ENCODE measurements at regions not wholly inside any gene's neighbourhood (a gene's known extent, or its start where the extent isn't known, plus 50 kb on each side); places are given as distances from the start of the nearest gene placed in this dataset.

- WGBS, 4 donors: 68 to 84% (median 78%) methylated on average over 3 of the region's 3 CpGs
- intact Hi-C loops (cut with DNase I): no loop called here
- H3K27ac ChIP-seq: no peak overlapping the region
- TF ChIP-seq CTCF (IDR thresholded peaks at IDR 0.05) (no peak), POLR2A (IDR thresholded peaks at IDR 0.05) (no peak)
- H3K9me3 ChIP-seq (replicated peaks in 1 of 3): no peaks in the 10 kb centered on the region
- no peaks in the 10 kb centered on the region for H3K27me3 ChIP-seq
- H3K4me1 ChIP-seq (replicated peaks in 1 of 2): peaks cover 10 to 11% of the 10 kb centered on the region in 2 donors
- H3K36me3 ChIP-seq (replicated peaks in 1 of 2): no peaks in the 10 kb centered on the region
- DNase-seq: no peak
- H3K4me3 ChIP-seq: no peak overlapping the region
Measured at GRCh38 chr20:58001946-58002345, 226.5 kb downstream of the ANKRD60 start.

- H3K27ac ChIP-seq: no peak overlapping the region
- TF ChIP-seq POLR2A (IDR thresholded peaks at IDR 0.05): no peak
- TF ChIP-seq CTCF (IDR thresholded peaks at IDR 0.05): peak in 2 of 6 experiments; percentile 10 to 12
- 42 to 68% (median 47%) methylated on average over 5 to 13 of the region's 13 CpGs for WGBS, 4 donors
Measured at GRCh38 chr20:58001381-58001780, 227.1 kb downstream of the ANKRD60 start.

GRCh38 chr20:58000861-58001260 lies 227.6 kb downstream of the ANKRD60 start:
- H3K27ac ChIP-seq: no peak overlapping the region

More at GRCh38 chr20:58001381-58001780, 227.1 kb downstream of the ANKRD60 start:
- Histone ChIP-seq H3K4me1 (replicated peaks in 1 of 2) (peaks cover 10 to 11% of the 10 kb centered on the region in 2 donors), H3K9me3 (replicated peaks in 1 of 3) (no peaks in the 10 kb centered on the region), H3K4me3 (no peak overlapping the region), H3K36me3 (replicated peaks in 1 of 2) (no peaks in the 10 kb centered on the region), H3K27me3 (no peaks in the 10 kb centered on the region)
- intact Hi-C loops (cut with DNase I): no loop called here
- peak; percentile 28 to 81 (median 69) for DNase-seq

GRCh38 chr20:57999465-58000111 lies 228.9 kb downstream of the ANKRD60 start:
- 38 to 55% (median 44%) methylated on average over 17 of the region's 17 CpGs for WGBS, 4 donors

More at GRCh38 chr20:58000861-58001260, 227.6 kb downstream of the ANKRD60 start:
- TF ChIP-seq POLR2A (IDR thresholded peaks at IDR 0.05) (no peak), CTCF (IDR thresholded peaks at IDR 0.05) (no peak)
- intact Hi-C loops (cut with DNase I): no loop called here
- Histone ChIP-seq H3K4me1 (replicated peaks in 1 of 2) (peaks cover 10 to 11% of the 10 kb centered on the region in 2 donors), H3K9me3 (replicated peaks in 1 of 3) (no peaks in the 10 kb centered on the region), H3K4me3 (no peak overlapping the region), H3K36me3 (replicated peaks in 1 of 2) (no peaks in the 10 kb centered on the region), H3K27me3 (no peaks in the 10 kb centered on the region)
- DNase-seq: no peak
- WGBS, 4 donors: 66 to 77% (median 71%) methylated on average over 2 of the region's 2 CpGs

More at GRCh38 chr20:57999465-58000111, 228.9 kb downstream of the ANKRD60 start:
- Histone ChIP-seq H3K27ac (peak overlapping the region in 2 of 5 donors; percentile 37 to 49), H3K27me3 (no peaks in the 10 kb centered on the region), H3K4me3 (no peak overlapping the region), H3K9me3 (replicated peaks in 1 of 3) (no peaks in the 10 kb centered on the region), H3K4me1 (replicated peaks in 1 of 2) (peaks cover 10 to 11% of the 10 kb centered on the region in 2 donors), H3K36me3 (replicated peaks in 1 of 2) (no peaks in the 10 kb centered on the region)
- intact Hi-C loops (cut with DNase I): no loop called here
- TF ChIP-seq CTCF (IDR thresholded peaks at IDR 0.05) (peak in 1 of 6 experiments; percentile 11), POLR2A (IDR thresholded peaks at IDR 0.05) (no peak)
- peak in 2 of 7 donors; percentile 17 to 27 for DNase-seq
